H1 (cell line): ENCODE measurements at regions not wholly inside any gene's neighbourhood (a gene's known extent, or its start where the extent isn't known, plus 50 kb on each side); places are given as distances from the start of the nearest gene placed in this dataset.

ENCODE experiments used
- CTCF ChIA-PET: fragments of 300-600 bp; sonication (Branson Sonifier 250); formaldehyde crosslinking; loops from one replicate; lab custom pipeline; 2021; ENCODE audit not compliant: partially characterized antibody; lab: Charles Lee
- POLR2A ChIA-PET: fragments of 300-600 bp; sonication (Branson Sonifier 250); formaldehyde crosslinking; loops from one replicate; lab custom pipeline; 2021; ENCODE audit warnings: inconsistent platforms; ENCODE audit not compliant: partially characterized antibody; lab: Charles Lee
- DNase-seq, 2 experiments: peaks; one replicate each; pipeline versions ENCODE4 v3.0.0 to v3.0.0-alpha.2; 2010 to 2022; ENCODE audit warnings: low spot score in 2 of 2, low read depth in 1 of 2, mixed read lengths in 1 of 2
- FAIRE-seq: peaks from 2 replicates; lab custom pipeline; 2011; peaks lifted over from hg19 to GRCh38; lab: Jason Lieb, UNC
- H2AFZ ChIP-seq: 2 replicates; pipeline ENCODE4 v1.8.1; 2012; ENCODE audit warnings: low read length, inconsistent platforms
- H2AK5ac ChIP-seq: 2 replicates; pipeline ENCODE4 v1.6.1; 2013; ENCODE audit warnings: low read depth, low read length
- H2BK120ac ChIP-seq: replicated peaks from 2 replicates; pipeline ENCODE3; 2013; ENCODE audit warnings: low read depth, low read length, inconsistent platforms
- H2BK12ac ChIP-seq: 2 replicates; pipeline ENCODE4 v1.6.1; 2013; ENCODE audit warnings: low read depth, low read length
- H2BK15ac ChIP-seq: 2 replicates; pipeline ENCODE4 v1.6.1; 2013; ENCODE audit warnings: low read length
- H2BK20ac ChIP-seq: 2 replicates; pipeline ENCODE4 v1.6.1; 2013; ENCODE audit warnings: low read length
- H2BK5ac ChIP-seq: 2 replicates; pipeline ENCODE4 v1.6.1; 2013; ENCODE audit warnings: low read depth, low read length
- H3K14ac ChIP-seq: 2 replicates; pipeline ENCODE4 v1.6.1; 2013; ENCODE audit warnings: inconsistent platforms; ENCODE audit not compliant: insufficient read length
- H3K18ac ChIP-seq: 2 replicates; pipeline ENCODE4 v1.6.1; 2013; ENCODE audit warnings: low read length; ENCODE audit errors: extremely low read depth
- H3K23ac ChIP-seq: 2 replicates; pipeline ENCODE4 v1.6.1; 2013; ENCODE audit warnings: inconsistent platforms; ENCODE audit not compliant: insufficient read length
- H3K23me2 ChIP-seq: 2 replicates; pipeline ENCODE4 v1.6.1; 2013; ENCODE audit warnings: low read depth, low read length
- H3K27ac ChIP-seq: 2 replicates; pipeline ENCODE4 v1.6.1; 2011; ENCODE audit warnings: low read depth, low read length, inconsistent platforms
- H3K27me3 ChIP-seq, 4 experiments: replicated peaks in 1 of 4; 1 replicate in 1 of 4; 2 replicates in 3 of 4; pipeline versions ENCODE4 v1.6.1 to v1.8.1; 2011 to 2013; ENCODE audit warnings: low read length in 3 of 4, mild to moderate bottlenecking in 3 of 4, inconsistent platforms in 2 of 4, mixed read lengths in 2 of 4, moderate library complexity in 1 of 4; ENCODE audit not compliant: control insufficient read depth in 3 of 4, insufficient read depth in 3 of 4; ENCODE audit errors: extremely low read depth in 1 of 4
- H3K36me3 ChIP-seq, 4 experiments: 2 replicates each; pipeline versions ENCODE4 v1.6.1 to v1.8.1; 2011 to 2013; ENCODE audit warnings: mild to moderate bottlenecking in 4 of 4, low read length in 3 of 4, moderate library complexity in 2 of 4, control low read depth in 1 of 4, inconsistent platforms in 1 of 4; ENCODE audit not compliant: insufficient read depth in 4 of 4, control insufficient read depth in 2 of 4
- H3K4ac ChIP-seq: replicated peaks from 2 replicates; pipeline ENCODE3; 2013; ENCODE audit warnings: low read length, low read depth, mixed read lengths, inconsistent platforms; ENCODE audit not compliant: insufficient read length
- H3K4me1 ChIP-seq, 4 experiments: replicated peaks in 1 of 4; 1 replicate in 1 of 4; 2 replicates in 3 of 4; pipeline versions ENCODE4 v1.6.1 to v1.8.1; 2011 to 2013; ENCODE audit warnings: low read length in 3 of 4, inconsistent platforms in 2 of 4, mixed read lengths in 1 of 4; ENCODE audit not compliant: insufficient read depth in 4 of 4, control insufficient read depth in 3 of 4
- H3K4me2 ChIP-seq, 2 experiments: 2 replicates each; pipeline versions ENCODE4 v1.6.1 to v1.8.1; 2011 to 2013; ENCODE audit warnings: low read depth in 2 of 2, low read length in 2 of 2, control low read depth in 1 of 2, inconsistent platforms in 1 of 2, mild to moderate bottlenecking in 1 of 2; ENCODE audit not compliant: insufficient read depth in 1 of 2
- H3K4me3 ChIP-seq, 4 experiments: fragments of 200-600, 300-600 bp in 1 of 4; sonication (generic), shearing (Covaris generic), sonication (Bioruptor Twin) in 1 of 4; 2 replicates each; pipeline versions ENCODE4 v1.5.1 to v1.8.1; 2011 to 2016; ENCODE audit warnings: low read length in 4 of 4, low read depth in 3 of 4, control low read depth in 2 of 4, inconsistent platforms in 2 of 4, mild to moderate bottlenecking in 2 of 4, mixed read lengths in 1 of 4, moderate library complexity in 1 of 4; ENCODE audit not compliant: insufficient read depth in 2 of 4; ENCODE audit errors: extremely low read depth in 1 of 4
- H3K56ac ChIP-seq: replicated peaks from 2 replicates; pipeline ENCODE3; 2013; ENCODE audit warnings: low read depth, mild to moderate bottlenecking, mixed read lengths, low read length, inconsistent platforms; ENCODE audit not compliant: insufficient read length
- H3K79me1 ChIP-seq: 2 replicates; pipeline ENCODE4 v1.6.1; 2013; ENCODE audit warnings: low read depth, low read length, control low read depth
- H3K79me2 ChIP-seq, 2 experiments: 2 replicates each; pipeline versions ENCODE4 v1.6.1 to v1.8.1; 2012 to 2013; ENCODE audit warnings: low read length in 2 of 2, mild to moderate bottlenecking in 2 of 2, inconsistent platforms in 1 of 2; ENCODE audit not compliant: insufficient read depth in 2 of 2, control insufficient read depth in 1 of 2
- H3K9ac ChIP-seq, 4 experiments: replicated peaks in 1 of 4; 1 replicate in 1 of 4; 2 replicates in 3 of 4; pipeline versions ENCODE4 v1.6.1 to v1.8.1; 2011 to 2013; ENCODE audit warnings: low read depth in 3 of 4, low read length in 3 of 4, control low read depth in 2 of 4, mild to moderate bottlenecking in 2 of 4, moderate library complexity in 2 of 4, inconsistent platforms in 1 of 4; ENCODE audit errors: extremely low read depth in 1 of 4
- H3K9me3 ChIP-seq, 2 experiments: 2 replicates each; pipeline versions ENCODE4 v1.6.1 to v1.8.1; 2012 to 2013; ENCODE audit warnings: mild to moderate bottlenecking in 2 of 2, moderate library complexity in 2 of 2, control low read depth in 1 of 2, inconsistent platforms in 1 of 2, low read depth in 1 of 2, low read length in 1 of 2, mixed read lengths in 1 of 2; ENCODE audit not compliant: insufficient read depth in 2 of 2
- H4K20me1 ChIP-seq, 2 experiments: replicated peaks in 1 of 2; 2 replicates each; pipeline versions ENCODE3 to v1.8.1; 2011 to 2013; ENCODE audit warnings: inconsistent platforms in 2 of 2, low read length in 2 of 2, mild to moderate bottlenecking in 1 of 2; ENCODE audit not compliant: insufficient read depth in 2 of 2, control insufficient read depth in 1 of 2
- H4K5ac ChIP-seq: 2 replicates; pipeline ENCODE4 v1.6.1; 2013; ENCODE audit warnings: low read length, low read depth, mixed read lengths, inconsistent platforms; ENCODE audit not compliant: insufficient read length
- H4K8ac ChIP-seq: 2 replicates; pipeline ENCODE4 v1.8.0; 2013; ENCODE audit warnings: mild to moderate bottlenecking, moderate library complexity, low read length, inconsistent platforms; ENCODE audit not compliant: insufficient read depth; ENCODE audit errors: extremely low read depth
- H4K91ac ChIP-seq: replicated peaks from 2 replicates; pipeline ENCODE3; 2013; ENCODE audit warnings: low read length, mixed read lengths, inconsistent platforms; ENCODE audit not compliant: insufficient read length
- CTCF ChIP-seq, 3 experiments: IDR thresholded peaks; 1 replicate in 2 of 3; 2 replicates in 1 of 3; pipeline versions ENCODE4 v1.5.1 to v1.6.1; 2011; ENCODE audit warnings: low read length in 3 of 3, mild to moderate bottlenecking in 3 of 3, inconsistent platforms in 2 of 3, low read depth in 1 of 3, moderate library complexity in 1 of 3; ENCODE audit not compliant: insufficient read depth in 1 of 3; ENCODE audit errors: control extremely low read depth in 1 of 3
- E2F6 ChIP-seq: IDR thresholded peaks from 2 replicates; pipeline ENCODE4 v1.6.1; 2012; ENCODE audit warnings: inconsistent platforms
- EZH2 ChIP-seq: fragments of 200-600 bp; sonication (generic); IDR thresholded peaks from 2 replicates; pipeline ENCODE4 v1.7.1; 2012; ENCODE audit warnings: low read depth, mild to moderate bottlenecking, moderate library complexity, low read length, inconsistent platforms; ENCODE audit not compliant: severe bottlenecking
- SP2 ChIP-seq: IDR thresholded peaks from 2 replicates; pipeline ENCODE4 v1.6.1; 2012; ENCODE audit warnings: mild to moderate bottlenecking, low read length, inconsistent platforms
- TEAD4 ChIP-seq: IDR thresholded peaks from 2 replicates; pipeline ENCODE4 v1.6.1; 2012; ENCODE audit warnings: low read depth, low read length, inconsistent platforms, mixed read lengths
- WGBS, 2 experiments: shearing (Covaris generic) in 1 of 2; methylation state at CpG; one replicate each; pipeline versions ENCODE4 v1.1.6 to v1.1.7; 2013 to 2015; ENCODE audit warnings: low lambda C conversion rate in 2 of 2, mixed read lengths in 2 of 2, inconsistent platforms in 1 of 2, low coverage in 1 of 2, missing lambda C conversion rate in 1 of 2; ENCODE audit not compliant: insufficient replicate concordance in 2 of 2, insufficient coverage in 1 of 2, insufficient read length in 1 of 2; ENCODE audit errors: extremely low coverage in 1 of 2, missing lambda C conversion rate in 1 of 2; 5-methylcytosine and 5-hydroxymethylcytosine counted together

GRCh38 chr4:54843106-54843505 lies 185.3 kb downstream of the KIT start:
- H3K9ac ChIP-seq: no peak overlapping the region
- H3K23me2 ChIP-seq: no peaks in the 10 kb centered on the region
- H2AFZ ChIP-seq: peak overlapping the region; percentile 65; the same call in 1 of the 2 replicates
- H2BK15ac ChIP-seq: no peak overlapping the region
- no peak overlapping the region for H2BK20ac ChIP-seq
- H4K5ac ChIP-seq: no peak overlapping the region
- no peak overlapping the region for H4K91ac ChIP-seq
- no peak overlapping the region for H3K4me2 ChIP-seq
- H3K27me3 ChIP-seq: no peaks in the 10 kb centered on the region
- no peaks in the 10 kb centered on the region for H3K4me1 ChIP-seq
- H3K79me1 ChIP-seq: no peaks in the 10 kb centered on the region
- 0 out of 2 replicates have a peak overlapping the region, but pooled peaks have one; percentile 23 for H4K8ac ChIP-seq
- H3K18ac ChIP-seq: no peak overlapping the region
- ChIA-PET CTCF (no interaction called here), POLR2A (no interaction called here)
- no peak overlapping the region for H3K23ac ChIP-seq
- no peak overlapping the region for H2BK120ac ChIP-seq
- H3K27ac ChIP-seq: no peak overlapping the region
- no peaks in the 10 kb centered on the region for H3K79me2 ChIP-seq
- DNase-seq: no peak
- 92% methylated on average over 6 of the region's 6 CpGs; no CpG with 5 or more reads in 1 of the 2 experiments for WGBS, 2 experiments
- H2AK5ac ChIP-seq: no peak overlapping the region
- FAIRE-seq: no peak
- H3K14ac ChIP-seq: no peak overlapping the region
- no peaks in the 10 kb centered on the region for H4K20me1 ChIP-seq
- no peak overlapping the region for H3K56ac ChIP-seq
- no peak overlapping the region for H2BK5ac ChIP-seq
- H2BK12ac ChIP-seq: no peak overlapping the region
- no peak overlapping the region for H3K4ac ChIP-seq
- H3K9me3 ChIP-seq: no peaks in the 10 kb centered on the region
- no peak overlapping the region for H3K4me3 ChIP-seq
- H3K36me3 ChIP-seq: no peaks in the 10 kb centered on the region; a peak in 1 of 8 replicates
- TF ChIP-seq TEAD4: no peak
- TF ChIP-seq EZH2: no peak
- TF ChIP-seq E2F6: no peak
- no peak for TF ChIP-seq CTCF (IDR thresholded peaks at IDR 0.05; ENCODE audit: control extremely low read depth in 1 of 3, insufficient read depth in 1 of 3, low read depth in 1 of 3, low read length in 3 of 3)
- TF ChIP-seq SP2: no peak
